ENCODE measurements at regions not wholly inside any gene's neighbourhood (a gene's known extent, or its start where the extent isn't known, plus 50 kb on each side); places are given as distances from the start of the nearest gene placed in this dataset.

- TF ChIP-seq CTCF (conservative IDR thresholded peaks at IDR 0.05; ENCODE audit: low read depth, low read length): no peak
- no peak for TF ChIP-seq EZH2 (IDR thresholded peaks at IDR 0.05; ENCODE audit: borderline replicate concordance, low read depth, low read length, poor library complexity, severe bottlenecking)
These were observed 74.5 kb downstream of the TET3 start for GRCh38 chr2:74059137-74059775.

Data from A673 (cell line).